Heart right ventricle (tissue), 16 donors: ENCODE measurements at regions not wholly inside any gene's neighbourhood (a gene's known extent, or its start where the extent isn't known, plus 50 kb on each side); places are given as distances from the start of the nearest gene placed in this dataset.

Experiments
- ATAC-seq, 8 donors: fragments of 200-7000 bp; cut with Tn5 transposase; one replicate each; pipeline ENCODE4 v1.9.1; 2020; ENCODE audit warnings: mild to moderate bottlenecking in 8 of 8, moderate library complexity in 8 of 8, moderate number of reproducible peaks in 1 of 8
- DNase-seq, 2 donors: peaks; one replicate each; pipeline ENCODE4 v3.0.0-alpha.2; 2020
- H3K27ac ChIP-seq, 10 donors: fragments of 200-600 bp; sonication (generic) in 2 of 10; one replicate each; pipeline versions ENCODE4 v1.5.0 to v1.8.0; 2020 to 2022; ENCODE audit warnings: mild to moderate bottlenecking in 3 of 10
- H3K27me3 ChIP-seq, 7 donors: fragments of 200-600 bp; one replicate each; pipeline ENCODE4 v1.8.0; 2021 to 2022; ENCODE audit warnings: mild to moderate bottlenecking in 2 of 7
- H3K36me3 ChIP-seq, 9 donors: fragments of 200-600 bp; sonication (generic) in 1 of 9; one replicate each; pipeline versions ENCODE4 v1.5.0 to v1.8.0; 2020 to 2022; ENCODE audit warnings: mild to moderate bottlenecking in 2 of 9
- H3K4me1 ChIP-seq, 9 donors: fragments of 200-600 bp; sonication (generic) in 1 of 9; one replicate each; pipeline versions ENCODE4 v1.5.0 to v1.8.0; 2020 to 2022; ENCODE audit warnings: mild to moderate bottlenecking in 4 of 9
- H3K4me3 ChIP-seq, 10 donors: fragments of 200-600 bp; sonication (generic) in 2 of 10; one replicate each; pipeline versions ENCODE4 v1.5.0 to v1.8.0; 2020 to 2022; ENCODE audit warnings: mild to moderate bottlenecking in 7 of 10, moderate library complexity in 2 of 10
- H3K9me3 ChIP-seq, 11 donors: fragments of 200-600 bp in 10 of 11; sonication (generic) in 2 of 11; one replicate each; pipeline versions ENCODE4 v1.5.0 to v1.8.0; 2013 to 2022; ENCODE audit warnings: mild to moderate bottlenecking in 2 of 11, control low read depth in 1 of 11, moderate library complexity in 1 of 11
- WGBS, 2 donors: extraction: QIAGEN DNeasy Blood & Tissue Kit; methylation state at CpG; one replicate each; pipeline ENCODE4 v1.1.7; 2013; ENCODE audit warnings: inconsistent platforms in 1 of 2; 5-methylcytosine and 5-hydroxymethylcytosine counted together
- intact Hi-C, 10 donors: fragments of 100-400 bp; cut with DNase I; formaldehyde crosslinking; loops; one replicate each; pipeline versions ENCODE4 v1.11.1 to v1.14.2; 2022
- TF ChIP-seq, protein P1 (sequence below), 9 donors: fragments of 200-600 bp; sonication (generic) in 2 of 9; IDR thresholded peaks; one replicate each; pipeline versions ENCODE4 v1.5.0 to v1.8.0; 2021 to 2022; ENCODE audit warnings: antibody characterized with exemption in 9 of 9, mild to moderate bottlenecking in 5 of 9, moderate library complexity in 1 of 9
- donor health status: Arrhythmogenic right ventricular cardiomyopathy.
- donor health status: ischemic (EF 13 %, LVEDD 7.1; RV severe dilation, severe dysfunction).
- donor health status: healthy with polysubstance abuse.
- donor health status: DM: no; HTN: yes; CAD: no.
- donor health status: DM: no; HTN: no; CAD: no.
- donor health status: ischemic (EF 25% LVEDD 6.9; RV normal size, moderate dysfunction).
- donor health status: ischemic (EF 25% LVEDD 5.7; RV mildly dilated, moderate dysfunction).
- donor health status: healthy.
- donor health status: DM: yes; HTN: yes; CAD: no.
- donor health status: Ischemic cardiomyopathy.
- donor health status: ischemic (EF 35%, LVEDD 5.7; RV mildly dilated, moderate dysfunction).
- donor health status: nonischemic (EF 11% LVEDD 7.7; RV severe dilation, severe dysfunction).
- donor health status: DM: yes; HTN: yes; CAD: no.
- donor health status: PGD.
- donor health status: ischemic (EF 29% LVEDD 5.4; RV normal size, mild dysfunction).
- donor health status: nonischemic (EF 23%, LVEDD 6.1; RV moderate dilation, normal function).

DNA sequence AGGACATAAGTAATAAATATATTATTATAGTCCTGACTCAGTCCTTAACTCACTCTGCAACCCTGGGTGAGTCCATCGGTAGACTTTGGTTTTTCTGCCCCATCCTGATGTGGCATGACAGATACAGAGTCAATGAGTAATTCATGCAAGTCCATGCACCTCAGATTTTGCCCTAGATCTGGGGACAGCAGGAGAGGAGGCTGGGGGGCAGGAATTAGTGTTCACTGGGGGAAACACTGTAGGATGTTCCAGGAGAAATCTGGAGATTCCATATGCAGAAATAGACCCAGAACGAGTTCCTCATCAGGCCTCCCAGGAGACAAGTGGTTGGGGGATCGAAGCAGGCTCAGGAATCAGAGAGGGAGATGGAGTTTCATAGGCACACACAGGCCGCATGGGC, 150.8 kb downstream of the DICER1 start:
- peaks cover 4 to 38% (median 12%) of the 10 kb centered on the region in 9 donors for H3K4me1 ChIP-seq
- WGBS, 2 donors, result 83 to 85% methylated on average over 4 of the region's 4 CpGs
- TF ChIP-seq, protein P1, sequence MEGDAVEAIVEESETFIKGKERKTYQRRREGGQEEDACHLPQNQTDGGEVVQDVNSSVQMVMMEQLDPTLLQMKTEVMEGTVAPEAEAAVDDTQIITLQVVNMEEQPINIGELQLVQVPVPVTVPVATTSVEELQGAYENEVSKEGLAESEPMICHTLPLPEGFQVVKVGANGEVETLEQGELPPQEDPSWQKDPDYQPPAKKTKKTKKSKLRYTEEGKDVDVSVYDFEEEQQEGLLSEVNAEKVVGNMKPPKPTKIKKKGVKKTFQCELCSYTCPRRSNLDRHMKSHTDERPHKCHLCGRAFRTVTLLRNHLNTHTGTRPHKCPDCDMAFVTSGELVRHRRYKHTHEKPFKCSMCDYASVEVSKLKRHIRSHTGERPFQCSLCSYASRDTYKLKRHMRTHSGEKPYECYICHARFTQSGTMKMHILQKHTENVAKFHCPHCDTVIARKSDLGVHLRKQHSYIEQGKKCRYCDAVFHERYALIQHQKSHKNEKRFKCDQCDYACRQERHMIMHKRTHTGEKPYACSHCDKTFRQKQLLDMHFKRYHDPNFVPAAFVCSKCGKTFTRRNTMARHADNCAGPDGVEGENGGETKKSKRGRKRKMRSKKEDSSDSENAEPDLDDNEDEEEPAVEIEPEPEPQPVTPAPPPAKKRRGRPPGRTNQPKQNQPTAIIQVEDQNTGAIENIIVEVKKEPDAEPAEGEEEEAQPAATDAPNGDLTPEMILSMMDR (IDR thresholded peaks at IDR 0.05), result no peak
- H3K27me3 ChIP-seq, result peaks cover 0 to 4% (median 0%) of the 10 kb centered on the region in 7 donors
- ATAC-seq, result no peak
- no peak overlapping the region for H3K4me3 ChIP-seq
- DNase-seq, result no peak
- no peaks in the 10 kb centered on the region for H3K9me3 ChIP-seq
- H3K27ac ChIP-seq, result no peak overlapping the region
- intact Hi-C loops, result no loop called here
- H3K36me3 ChIP-seq, result no peaks in the 10 kb centered on the region

DNA sequence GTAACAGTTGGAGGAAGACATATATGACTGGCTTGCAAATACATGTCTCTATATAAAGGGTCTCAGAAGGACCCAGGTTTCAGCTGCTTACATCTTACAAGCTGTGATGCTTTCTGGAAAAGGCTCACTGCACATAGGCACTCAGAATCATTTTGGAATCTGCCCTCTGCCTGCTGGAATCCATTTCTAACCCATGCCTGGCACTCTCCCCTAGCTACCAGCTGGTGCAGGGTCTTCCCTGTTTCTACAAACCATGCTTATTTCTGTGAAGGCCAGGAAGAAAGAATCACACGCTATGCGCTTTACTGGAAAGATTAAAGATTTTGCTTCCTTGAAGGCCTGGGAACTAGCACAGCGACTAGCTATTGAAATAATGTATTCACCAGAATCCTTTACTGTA, 151.3 kb downstream of the DICER1 start:
- TF ChIP-seq, protein P1 (IDR thresholded peaks at IDR 0.05), result no peak
- Histone ChIP-seq H3K27me3 (peaks cover 0 to 4% (median 0%) of the 10 kb centered on the region in 7 donors), H3K4me3 (no peak overlapping the region), H3K4me1 (peaks cover 4 to 34% (median 12%) of the 10 kb centered on the region in 9 donors), H3K36me3 (no peaks in the 10 kb centered on the region), H3K27ac (no peak overlapping the region), H3K9me3 (no peaks in the 10 kb centered on the region)
- DNase-seq (no peak), ATAC-seq (no peak)
- WGBS, 2 donors, result 89 to 93% methylated on average over 3 of the region's 3 CpGs
- intact Hi-C loops, result no loop called here

DNA sequence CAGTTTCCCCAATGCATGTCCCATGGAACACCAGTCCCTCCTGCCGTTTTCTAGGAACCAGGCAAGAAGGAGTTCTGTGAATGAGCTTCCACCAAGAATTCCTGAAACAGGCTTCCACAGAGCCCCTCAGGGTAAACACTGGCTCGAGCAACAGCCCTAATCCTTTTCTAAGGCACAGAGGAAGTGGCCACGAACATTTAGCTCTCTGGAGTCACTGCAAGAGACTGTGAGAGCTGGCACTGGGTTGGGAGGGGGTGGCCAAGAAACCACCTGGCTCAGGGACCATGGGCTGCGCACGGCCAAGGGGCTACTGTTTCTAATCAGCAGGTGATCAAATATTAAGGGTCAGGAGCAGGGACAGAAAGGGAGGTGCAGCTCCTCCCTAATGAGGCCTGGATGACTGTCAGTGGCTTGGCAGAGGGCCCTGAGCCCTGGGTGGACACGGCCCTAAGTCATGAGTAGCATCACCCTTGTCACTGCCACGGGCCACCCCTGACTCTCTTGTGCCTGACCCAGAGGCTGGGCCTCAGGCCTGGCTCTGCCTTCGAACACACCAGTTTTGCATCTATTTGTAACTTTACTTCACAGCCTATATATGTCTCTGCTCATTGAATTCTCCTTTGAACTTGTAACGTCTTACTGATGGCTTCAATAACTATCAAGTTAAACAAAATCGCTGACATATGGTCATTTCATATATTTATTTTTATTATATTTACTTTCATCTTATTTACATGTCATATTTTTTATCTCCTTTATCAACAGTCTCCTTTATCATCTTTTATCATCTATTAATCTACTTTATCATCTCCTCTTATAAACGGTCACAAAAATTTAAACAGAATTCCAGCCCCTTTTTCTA, 154.0 kb downstream of the DICER1 start:
- 70 to 78% methylated on average over 11 of the region's 11 CpGs for WGBS, 2 donors
- ATAC-seq, result no peak
- peaks cover 0 to 7% (median 4%) of the 10 kb centered on the region in 7 donors for H3K27me3 ChIP-seq
- no peaks in the 10 kb centered on the region for H3K9me3 ChIP-seq
- intact Hi-C loops, result no loop called here
- peaks cover 0 to 9% (median 0%) of the 10 kb centered on the region in 9 donors for H3K4me1 ChIP-seq
- DNase-seq, result no peak
- TF ChIP-seq, protein P1 (IDR thresholded peaks at IDR 0.05), result no peak
- H3K4me3 ChIP-seq, result no peak overlapping the region
- no peak overlapping the region for H3K27ac ChIP-seq
- H3K36me3 ChIP-seq, result no peaks in the 10 kb centered on the region

DNA sequence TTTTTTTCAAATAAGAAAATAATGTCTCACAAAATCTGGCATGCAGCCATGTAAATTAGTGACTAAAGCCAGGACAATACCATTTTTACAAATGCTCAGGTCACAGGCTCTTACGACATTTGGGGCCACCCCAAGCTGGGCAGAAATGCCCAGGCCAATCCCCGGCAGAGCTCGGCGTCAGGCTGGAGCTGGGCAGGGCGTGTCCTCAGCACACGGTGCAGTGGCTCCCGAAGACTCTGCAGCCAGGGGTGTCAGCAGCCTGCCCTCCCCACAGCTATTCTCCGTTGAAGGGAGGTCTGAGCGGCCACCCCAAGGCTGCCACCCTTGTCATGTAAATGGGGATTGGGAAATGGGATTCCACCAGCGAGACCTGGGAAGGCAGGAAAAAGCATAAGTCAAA, 158.6 kb downstream of the DICER1 start:
- ATAC-seq (peak in 1 of 8 donors; percentile 47), DNase-seq (no peak)
- no peaks in the 10 kb centered on the region for H3K36me3 ChIP-seq
- no peaks in the 10 kb centered on the region for H3K9me3 ChIP-seq
- TF ChIP-seq, protein P1 (IDR thresholded peaks at IDR 0.05), result no peak
- H3K4me1 ChIP-seq, result peaks cover 0 to 4% (median 0%) of the 10 kb centered on the region in 9 donors
- H3K4me3 ChIP-seq, result no peak overlapping the region
- H3K27me3 ChIP-seq, result peaks cover 0 to 32% (median 6%) of the 10 kb centered on the region in 7 donors
- WGBS, 2 donors, result 23 to 31% methylated on average over 10 of the region's 10 CpGs
- intact Hi-C loops, result no loop called here
- no peak overlapping the region for H3K27ac ChIP-seq
